IMR-90 (cell line): ENCODE measurements at regions not wholly inside any gene's neighbourhood (a gene's known extent, or its start where the extent isn't known, plus 50 kb on each side); places are given as distances from the start of the nearest gene placed in this dataset.

Source experiments
- CHD1 ChIP-seq: IDR thresholded peaks from 2 replicates; pipeline ENCODE4 v1.6.1; 2012; ENCODE audit warnings: low read depth, low read length, improper control_type of control experiment
- CTCF ChIP-seq: conservative IDR thresholded peaks from 2 replicates; pipeline ENCODE4 v1.5.1; 2012; ENCODE audit warnings: mild to moderate bottlenecking, low read depth, low read length, improper control_type of control experiment
- ELK1 ChIP-seq: fragments of 150-350 bp; IDR thresholded peaks from 2 replicates; pipeline ENCODE4 v1.6.1; 2016; ENCODE audit warnings: low read depth, mild to moderate bottlenecking, low read length, moderate library complexity, borderline replicate concordance
- MAFK ChIP-seq: IDR thresholded peaks from 2 replicates; pipeline ENCODE4 v1.6.1; 2012; ENCODE audit warnings: low read depth, low read length, improper control_type of control experiment
- POLR2A ChIP-seq: IDR thresholded peaks from 2 replicates; pipeline ENCODE4 v1.6.1; 2012; ENCODE audit warnings: mild to moderate bottlenecking, low read depth, low read length
- RFX5 ChIP-seq: IDR thresholded peaks from 2 replicates; pipeline ENCODE4 v1.8.0; 2012; ENCODE audit warnings: low read depth, mild to moderate bottlenecking, low read length, moderate library complexity
- SMC3 ChIP-seq: fragments of 150-350 bp; IDR thresholded peaks from 2 replicates; pipeline ENCODE4 v1.6.1; 2016; ENCODE audit warnings: low read depth, mild to moderate bottlenecking, antibody characterized with exemption, low read length, moderate library complexity

- TF ChIP-seq CHD1 (no peak), MAFK (no peak), CTCF (no peak), POLR2A (no peak), SMC3 (no peak), RFX5 (no peak), ELK1 (no peak)
Observed at GRCh38 chr18:2330764-2331163, 240.5 kb downstream of the METTL4 start.
